ENCODE measurements at regions not wholly inside any gene's neighbourhood (a gene's known extent, or its start where the extent isn't known, plus 50 kb on each side); places are given as distances from the start of the nearest gene placed in this dataset.
A peak's percentile ranks its signal among the peaks of the same experiment; 100 is the strongest.
"Not testable (repeated sequence)": the region's sequence is repeated elsewhere in the genome, so short reads cannot be mapped to it uniquely, and the experiment has no call there.

GRCh38 chr2:109976319-109976718, 77.8 kb downstream of the LIMS3 start:
- H3K36me3 Mint-ChIP-seq; CTCF ChIA-PET; POLR2A ChIA-PET; H3K9me3 ChIP-seq; H3K4me1 Mint-ChIP-seq; H3K4me1 ChIP-seq (ENCODE audit: control insufficient read depth in 1 of 2, extremely low read depth in 1 of 2, insufficient read depth in 2 of 2, low read length in 2 of 2); H3K4me3 Mint-ChIP-seq; H3K9me3 Mint-ChIP-seq; H3K27ac Mint-ChIP-seq; H3K27me3 Mint-ChIP-seq; H3K4me3 ChIP-seq (ENCODE audit: control insufficient read depth in 1 of 2, extremely low read depth in 1 of 2, low read length in 1 of 2); H3K36me3 ChIP-seq (ENCODE audit: control insufficient read depth in 2 of 2, extremely low read depth in 1 of 2, insufficient read depth in 1 of 2, low read length in 1 of 2); ATAC-seq (replicated peaks in 1 of 4); H3K27me3 ChIP-seq (replicated peaks in 1 of 2; ENCODE audit: control insufficient read depth in 2 of 2, extremely low read depth in 1 of 2, insufficient read depth in 2 of 2, low read length in 1 of 2); DNase-seq; H3K27ac ChIP-seq (ENCODE audit: low read length): not testable (repeated sequence)
- WGBS (ENCODE audit: insufficient coverage), result no CpG with 5 or more reads among the region's 3 CpGs

- H3K4me1 Mint-ChIP-seq; DNase-seq; H3K4me1 ChIP-seq (ENCODE audit: control insufficient read depth in 1 of 2, extremely low read depth in 1 of 2, insufficient read depth in 2 of 2, low read length in 2 of 2); H3K36me3 Mint-ChIP-seq; H3K27me3 Mint-ChIP-seq; H3K9me3 ChIP-seq; CTCF ChIA-PET; H3K9me3 Mint-ChIP-seq; H3K4me3 Mint-ChIP-seq; H3K27me3 ChIP-seq (replicated peaks in 1 of 2; ENCODE audit: control insufficient read depth in 2 of 2, extremely low read depth in 1 of 2, insufficient read depth in 2 of 2, low read length in 1 of 2); H3K27ac ChIP-seq (ENCODE audit: low read length); POLR2A ChIA-PET; H3K36me3 ChIP-seq (ENCODE audit: control insufficient read depth in 2 of 2, extremely low read depth in 1 of 2, insufficient read depth in 1 of 2, low read length in 1 of 2); H3K27ac Mint-ChIP-seq; H3K4me3 ChIP-seq (ENCODE audit: control insufficient read depth in 1 of 2, extremely low read depth in 1 of 2, low read length in 1 of 2): not testable (repeated sequence)
- ATAC-seq (replicated peaks in 1 of 4), result peak; percentile 26 to 60 (median 47)
- no CpG with 5 or more reads among the region's 4 CpGs for WGBS (ENCODE audit: insufficient coverage)
These were observed 82.3 kb downstream of the LIMS3 start for GRCh38 chr2:109980754-109981153.

GRCh38 chr2:109986389-109987088, 88.1 kb downstream of the LIMS3 start:
- no CpG with 5 or more reads among the region's 43 CpGs for WGBS (ENCODE audit: insufficient coverage)

GRCh38 chr2:109987089-109987420, 88.6 kb downstream of the LIMS3 start:
- POLR2A ChIA-PET; H3K27ac ChIP-seq (ENCODE audit: low read length); H3K4me1 ChIP-seq (ENCODE audit: control insufficient read depth in 1 of 2, extremely low read depth in 1 of 2, insufficient read depth in 2 of 2, low read length in 2 of 2); H3K36me3 Mint-ChIP-seq; H3K27ac Mint-ChIP-seq; DNase-seq; H3K27me3 ChIP-seq (replicated peaks in 1 of 2; ENCODE audit: control insufficient read depth in 2 of 2, extremely low read depth in 1 of 2, insufficient read depth in 2 of 2, low read length in 1 of 2); H3K9me3 ChIP-seq; H3K4me1 Mint-ChIP-seq; H3K27me3 Mint-ChIP-seq; H3K36me3 ChIP-seq (ENCODE audit: control insufficient read depth in 2 of 2, extremely low read depth in 1 of 2, insufficient read depth in 1 of 2, low read length in 1 of 2); H3K9me3 Mint-ChIP-seq; H3K4me3 Mint-ChIP-seq; CTCF ChIA-PET; H3K4me3 ChIP-seq (ENCODE audit: control insufficient read depth in 1 of 2, extremely low read depth in 1 of 2, low read length in 1 of 2): not testable (repeated sequence)
- ATAC-seq (replicated peaks in 1 of 4), result peak in 2 of 4 experiments; percentile 14 to 21
- WGBS (ENCODE audit: insufficient coverage), result no CpG with 5 or more reads among the region's 22 CpGs

More at GRCh38 chr2:109986389-109987088, 88.1 kb downstream of the LIMS3 start:
- H3K9me3 Mint-ChIP-seq; H3K4me1 Mint-ChIP-seq; H3K4me3 ChIP-seq (ENCODE audit: control insufficient read depth in 1 of 2, extremely low read depth in 1 of 2, low read length in 1 of 2); H3K27me3 Mint-ChIP-seq; H3K4me1 ChIP-seq (ENCODE audit: control insufficient read depth in 1 of 2, extremely low read depth in 1 of 2, insufficient read depth in 2 of 2, low read length in 2 of 2); DNase-seq; CTCF ChIA-PET; H3K27ac ChIP-seq (ENCODE audit: low read length); H3K27ac Mint-ChIP-seq; H3K36me3 Mint-ChIP-seq; H3K27me3 ChIP-seq (replicated peaks in 1 of 2; ENCODE audit: control insufficient read depth in 2 of 2, extremely low read depth in 1 of 2, insufficient read depth in 2 of 2, low read length in 1 of 2); H3K36me3 ChIP-seq (ENCODE audit: control insufficient read depth in 2 of 2, extremely low read depth in 1 of 2, insufficient read depth in 1 of 2, low read length in 1 of 2); H3K4me3 Mint-ChIP-seq; H3K9me3 ChIP-seq; POLR2A ChIA-PET: not testable (repeated sequence)
- peak in 2 of 4 experiments; percentile 33 to 34 for ATAC-seq (replicated peaks in 1 of 4)

- peak; percentile 82 to 94 (median 84) for ATAC-seq (replicated peaks in 1 of 4)
- H3K36me3 Mint-ChIP-seq; H3K27me3 ChIP-seq (replicated peaks in 1 of 2; ENCODE audit: control insufficient read depth in 2 of 2, extremely low read depth in 1 of 2, insufficient read depth in 2 of 2, low read length in 1 of 2); CTCF ChIA-PET; H3K4me1 Mint-ChIP-seq; H3K27ac Mint-ChIP-seq; H3K9me3 ChIP-seq; H3K4me1 ChIP-seq (ENCODE audit: control insufficient read depth in 1 of 2, extremely low read depth in 1 of 2, insufficient read depth in 2 of 2, low read length in 2 of 2); DNase-seq; H3K27me3 Mint-ChIP-seq; H3K4me3 ChIP-seq (ENCODE audit: control insufficient read depth in 1 of 2, extremely low read depth in 1 of 2, low read length in 1 of 2); H3K9me3 Mint-ChIP-seq; POLR2A ChIA-PET; H3K36me3 ChIP-seq (ENCODE audit: control insufficient read depth in 2 of 2, extremely low read depth in 1 of 2, insufficient read depth in 1 of 2, low read length in 1 of 2); H3K27ac ChIP-seq (ENCODE audit: low read length); H3K4me3 Mint-ChIP-seq: not testable (repeated sequence)
- no CpG with 5 or more reads among the region's 75 CpGs for WGBS (ENCODE audit: insufficient coverage)
These were observed 89.2 kb downstream of the LIMS3 start for GRCh38 chr2:109987458-109988345.

GRCh38 chr2:109999395-109999794, 100.9 kb downstream of the LIMS3 start:
- H3K4me1 Mint-ChIP-seq; H3K9me3 ChIP-seq; H3K9me3 Mint-ChIP-seq; DNase-seq; H3K27ac Mint-ChIP-seq; H3K27me3 Mint-ChIP-seq; CTCF ChIA-PET; H3K4me3 ChIP-seq (ENCODE audit: control insufficient read depth in 1 of 2, extremely low read depth in 1 of 2, low read length in 1 of 2); H3K36me3 ChIP-seq (ENCODE audit: control insufficient read depth in 2 of 2, extremely low read depth in 1 of 2, insufficient read depth in 1 of 2, low read length in 1 of 2); ATAC-seq (replicated peaks in 1 of 4); POLR2A ChIA-PET; H3K27ac ChIP-seq (ENCODE audit: low read length); H3K4me3 Mint-ChIP-seq; H3K27me3 ChIP-seq (replicated peaks in 1 of 2; ENCODE audit: control insufficient read depth in 2 of 2, extremely low read depth in 1 of 2, insufficient read depth in 2 of 2, low read length in 1 of 2); H3K4me1 ChIP-seq (ENCODE audit: control insufficient read depth in 1 of 2, extremely low read depth in 1 of 2, insufficient read depth in 2 of 2, low read length in 2 of 2); H3K36me3 Mint-ChIP-seq: not testable (repeated sequence)
